Suprapubic skin (tissue), 4 donors: ENCODE measurements at regions not wholly inside any gene's neighbourhood (a gene's known extent, or its start where the extent isn't known, plus 50 kb on each side); places are given as distances from the start of the nearest gene placed in this dataset.

Experiments used
- DNase-seq, 2 donors: peaks; one replicate each; pipeline ENCODE4 v3.0.0-alpha.2; 2019; ENCODE audit warnings: low spot score in 2 of 2
- H3K27ac ChIP-seq: fragments of 200-600 bp; sonication (generic); one replicate; pipeline ENCODE4 v1.5.1; 2019
- H3K27me3 ChIP-seq: fragments of 200-600 bp; sonication (generic); one replicate; pipeline ENCODE4 v1.5.1; 2019
- H3K36me3 ChIP-seq: fragments of 200-600 bp; sonication (generic); one replicate; pipeline ENCODE4 v1.5.1; 2019
- H3K4me1 ChIP-seq: fragments of 200-600 bp; sonication (generic); one replicate; pipeline ENCODE4 v1.5.1; 2019
- H3K4me3 ChIP-seq: fragments of 200-600 bp; sonication (generic); one replicate; pipeline ENCODE4 v1.5.1; 2019; ENCODE audit warnings: mild to moderate bottlenecking
- H3K9me3 ChIP-seq: fragments of 200-600 bp; sonication (generic); one replicate; pipeline ENCODE4 v1.5.1; 2019
- EP300 ChIP-seq: sonication (generic); formaldehyde crosslinking; IDR thresholded peaks from one replicate; pipeline ENCODE4 v1.6.1; 2017; ENCODE audit warnings: antibody characterized with exemption
- POLR2A ChIP-seq, 2 donors: fragments of 450-650 bp; IDR thresholded peaks; one replicate each; pipeline ENCODE4 v1.6.1; 2017; ENCODE audit warnings: antibody characterized with exemption in 2 of 2, mild to moderate bottlenecking in 2 of 2, moderate library complexity in 2 of 2
- POLR2AphosphoS5 ChIP-seq, 3 donors: sonication (generic); formaldehyde crosslinking; IDR thresholded peaks; one replicate each; pipeline ENCODE4 v1.6.1; 2017; ENCODE audit warnings: antibody characterized with exemption in 3 of 3
- WGBS: methylation state at CpG from one replicate; pipeline ENCODE4 v1.1.5; 2018; 5-methylcytosine and 5-hydroxymethylcytosine counted together
- TF ChIP-seq, protein P1 (sequence below), 2 donors: fragments of 200-600 bp in 1 of 2; fragments of 450-650 bp in 1 of 2; sonication (generic) in 1 of 2; IDR thresholded peaks; one replicate each; pipeline ENCODE4 v1.5.1; 2016 to 2019; ENCODE audit warnings: antibody characterized with exemption in 2 of 2, mild to moderate bottlenecking in 1 of 2, moderate library complexity in 1 of 2

DNA sequence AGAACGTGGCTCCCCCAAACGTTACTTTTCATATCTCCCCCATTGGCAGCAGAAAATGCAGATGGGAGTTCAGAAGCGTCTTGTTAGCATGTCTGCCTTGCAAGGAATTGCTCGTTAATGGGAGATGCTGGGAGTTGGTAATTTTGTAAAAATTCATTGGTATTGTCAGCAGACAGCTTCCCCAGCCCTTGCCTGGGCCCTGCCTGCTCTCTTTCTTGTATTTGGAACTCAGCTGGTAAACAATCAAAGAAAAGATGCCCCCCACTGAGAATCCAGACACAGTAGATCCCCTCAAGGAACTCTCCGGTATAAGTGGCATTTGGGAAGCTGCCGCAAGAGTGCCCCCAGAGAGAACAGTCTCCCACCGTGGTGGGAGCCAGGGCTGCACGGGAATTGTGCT lies 94.4 kb upstream of the IGSF21 start:
- Histone ChIP-seq H3K9me3 (no peaks in the 10 kb centered on the region), H3K4me1 (no peaks in the 10 kb centered on the region), H3K36me3 (no peaks in the 10 kb centered on the region), H3K4me3 (no peak overlapping the region), H3K27ac (no peak overlapping the region), H3K27me3 (peaks cover 63% of the 10 kb centered on the region)
- TF ChIP-seq POLR2AphosphoS5 (IDR thresholded peaks at IDR 0.05) (no peak), POLR2A (IDR thresholded peaks at IDR 0.05) (no peak), EP300 (no peak)
- TF ChIP-seq, protein P1, sequence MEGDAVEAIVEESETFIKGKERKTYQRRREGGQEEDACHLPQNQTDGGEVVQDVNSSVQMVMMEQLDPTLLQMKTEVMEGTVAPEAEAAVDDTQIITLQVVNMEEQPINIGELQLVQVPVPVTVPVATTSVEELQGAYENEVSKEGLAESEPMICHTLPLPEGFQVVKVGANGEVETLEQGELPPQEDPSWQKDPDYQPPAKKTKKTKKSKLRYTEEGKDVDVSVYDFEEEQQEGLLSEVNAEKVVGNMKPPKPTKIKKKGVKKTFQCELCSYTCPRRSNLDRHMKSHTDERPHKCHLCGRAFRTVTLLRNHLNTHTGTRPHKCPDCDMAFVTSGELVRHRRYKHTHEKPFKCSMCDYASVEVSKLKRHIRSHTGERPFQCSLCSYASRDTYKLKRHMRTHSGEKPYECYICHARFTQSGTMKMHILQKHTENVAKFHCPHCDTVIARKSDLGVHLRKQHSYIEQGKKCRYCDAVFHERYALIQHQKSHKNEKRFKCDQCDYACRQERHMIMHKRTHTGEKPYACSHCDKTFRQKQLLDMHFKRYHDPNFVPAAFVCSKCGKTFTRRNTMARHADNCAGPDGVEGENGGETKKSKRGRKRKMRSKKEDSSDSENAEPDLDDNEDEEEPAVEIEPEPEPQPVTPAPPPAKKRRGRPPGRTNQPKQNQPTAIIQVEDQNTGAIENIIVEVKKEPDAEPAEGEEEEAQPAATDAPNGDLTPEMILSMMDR (IDR thresholded peaks at IDR 0.05) = no peak
- 69% methylated on average over 8 of the region's 8 CpGs for WGBS
- no peak for DNase-seq

DNA sequence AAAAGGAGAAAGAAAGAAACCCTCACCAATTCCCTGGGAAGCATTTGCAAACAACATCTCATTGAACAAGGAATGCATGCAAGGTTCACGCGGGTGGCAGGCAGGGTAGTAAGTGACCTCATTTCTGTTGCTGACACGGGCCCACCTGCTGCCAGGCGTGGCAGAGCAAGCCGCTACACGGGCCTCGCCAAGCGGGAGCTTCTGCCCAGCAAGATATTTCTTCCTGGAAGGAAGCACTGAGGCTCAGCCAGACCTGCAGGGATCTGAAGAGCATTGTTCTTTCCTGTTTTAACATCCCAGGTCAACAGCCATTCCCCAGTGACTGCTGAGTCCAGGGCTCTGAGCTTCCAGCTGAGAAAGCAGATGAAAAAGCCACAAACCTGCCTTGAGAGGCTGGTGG lies 91.9 kb upstream of the IGSF21 start:
- TF ChIP-seq EP300 = no peak
- TF ChIP-seq, protein P1 (IDR thresholded peaks at IDR 0.05) = no peak
- TF ChIP-seq POLR2A (IDR thresholded peaks at IDR 0.05) = no peak
- no peak for TF ChIP-seq POLR2AphosphoS5 (IDR thresholded peaks at IDR 0.05)
- no peaks in the 10 kb centered on the region for H3K4me1 ChIP-seq
- H3K36me3 ChIP-seq = no peaks in the 10 kb centered on the region
- H3K27ac ChIP-seq = no peak overlapping the region
- no peak overlapping the region for H3K4me3 ChIP-seq
- no peak for DNase-seq
- H3K9me3 ChIP-seq = no peaks in the 10 kb centered on the region
- WGBS = 40% methylated on average over 6 of the region's 8 CpGs
- H3K27me3 ChIP-seq = peaks cover 61% of the 10 kb centered on the region

DNA sequence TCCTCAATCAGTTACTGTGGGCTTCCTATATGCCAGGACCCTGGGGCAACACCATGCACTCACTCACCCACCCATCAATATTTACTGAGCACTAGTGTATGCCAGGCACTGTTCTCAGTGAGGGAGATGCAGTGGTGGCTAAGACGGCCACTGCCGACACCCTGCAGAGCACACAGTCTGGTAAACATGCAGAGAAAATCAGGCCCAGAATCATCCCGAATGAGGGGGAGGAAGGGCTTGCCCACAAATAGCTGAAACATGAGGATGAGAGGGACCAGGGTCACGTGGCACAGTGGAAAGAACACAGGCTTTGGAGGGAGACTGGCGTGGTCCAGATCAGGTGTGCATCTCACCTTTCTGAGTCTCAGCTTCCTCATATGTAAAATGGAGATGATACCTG lies 89.2 kb upstream of the IGSF21 start:
- no peaks in the 10 kb centered on the region for H3K36me3 ChIP-seq
- no peak overlapping the region for H3K27ac ChIP-seq
- H3K4me3 ChIP-seq = no peak overlapping the region
- H3K9me3 ChIP-seq = no peaks in the 10 kb centered on the region
- no peak for DNase-seq
- WGBS = 62% methylated on average over 5 of the region's 5 CpGs
- peaks cover 65% of the 10 kb centered on the region for H3K27me3 ChIP-seq
- no peaks in the 10 kb centered on the region for H3K4me1 ChIP-seq
- TF ChIP-seq POLR2AphosphoS5 (IDR thresholded peaks at IDR 0.05) (no peak), EP300 (no peak), POLR2A (IDR thresholded peaks at IDR 0.05) (no peak)
- TF ChIP-seq, protein P1 (IDR thresholded peaks at IDR 0.05) = no peak

DNA sequence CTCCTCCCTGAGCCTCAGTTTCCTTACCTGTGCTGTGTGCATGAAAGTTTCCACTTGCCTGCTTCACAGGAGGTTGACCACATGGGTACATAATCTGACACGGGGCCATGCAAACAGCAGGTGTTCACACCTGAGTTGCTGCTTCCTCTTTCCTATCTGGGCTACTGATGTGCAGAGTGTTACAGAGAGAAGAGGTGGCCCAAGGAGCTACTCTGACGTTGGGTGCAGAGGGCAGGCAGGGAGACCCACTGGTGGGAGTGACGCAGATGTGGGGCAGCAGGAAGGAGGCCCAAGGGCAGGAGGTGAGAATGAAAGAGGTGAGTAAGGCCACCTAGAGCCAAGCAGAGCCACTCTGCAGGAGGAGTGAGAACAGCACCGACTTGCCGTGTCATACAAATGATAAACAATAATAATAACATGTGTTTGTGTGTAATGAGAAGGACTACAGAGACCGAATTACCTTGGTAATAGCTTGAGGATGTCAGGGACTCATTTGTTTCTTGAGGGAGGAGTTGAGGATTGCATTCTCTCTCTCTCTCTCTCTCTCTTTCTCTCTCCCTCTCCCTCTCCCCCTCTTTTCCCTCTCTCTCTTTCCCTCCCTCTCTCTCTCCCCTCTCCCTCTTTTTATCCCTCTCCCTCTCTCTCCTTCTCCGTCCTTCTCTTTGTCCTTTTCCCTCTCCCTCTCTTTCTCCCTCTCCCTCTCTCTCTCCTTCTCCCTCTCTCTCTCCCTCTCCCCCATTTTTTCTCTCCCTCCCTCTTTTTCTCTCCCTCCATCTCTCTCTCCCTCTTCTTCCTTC lies 87.4 kb upstream of the IGSF21 start:
- TF ChIP-seq, protein P1 (IDR thresholded peaks at IDR 0.05) = no peak
- TF ChIP-seq POLR2A (IDR thresholded peaks at IDR 0.05) = no peak
- no peak for TF ChIP-seq POLR2AphosphoS5 (IDR thresholded peaks at IDR 0.05)
- no peak for TF ChIP-seq EP300
- Histone ChIP-seq H3K36me3 (no peaks in the 10 kb centered on the region), H3K27ac (no peak overlapping the region), H3K4me3 (no peak overlapping the region), H3K9me3 (no peaks in the 10 kb centered on the region), H3K4me1 (no peaks in the 10 kb centered on the region), H3K27me3 (peaks cover 64% of the 10 kb centered on the region)
- WGBS = 61% methylated on average over 7 of the region's 7 CpGs
- DNase-seq = no peak

DNA sequence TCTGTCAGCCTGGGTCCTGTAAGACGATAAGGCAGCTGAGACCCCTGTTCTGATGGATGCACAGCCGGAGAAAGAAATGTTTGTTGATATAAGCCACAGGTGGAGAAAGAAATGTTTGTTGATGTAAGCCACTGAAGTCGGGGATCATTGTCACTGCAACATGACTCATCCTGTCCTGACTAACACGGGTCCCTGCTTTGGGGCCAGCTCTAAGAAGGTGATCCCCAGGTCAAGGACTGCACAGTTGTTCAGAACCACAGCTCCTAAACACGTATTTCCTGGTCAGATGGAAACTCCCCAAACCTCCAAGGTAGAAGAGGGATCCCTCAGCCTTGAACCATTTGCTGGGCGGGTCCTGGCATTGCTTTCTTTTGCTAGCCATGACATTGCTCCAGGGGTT lies 86.4 kb upstream of the IGSF21 start:
- no peaks in the 10 kb centered on the region for H3K9me3 ChIP-seq
- no peak for DNase-seq
- no peaks in the 10 kb centered on the region for H3K4me1 ChIP-seq
- H3K27me3 ChIP-seq = peaks cover 64% of the 10 kb centered on the region
- WGBS = 51% methylated on average over 6 of the region's 6 CpGs
- no peaks in the 10 kb centered on the region for H3K36me3 ChIP-seq
- H3K27ac ChIP-seq = no peak overlapping the region
- TF ChIP-seq POLR2AphosphoS5 (IDR thresholded peaks at IDR 0.05) (no peak), EP300 (no peak), POLR2A (IDR thresholded peaks at IDR 0.05) (no peak)
- TF ChIP-seq, protein P1 (IDR thresholded peaks at IDR 0.05) = no peak
- no peak overlapping the region for H3K4me3 ChIP-seq
